Dermis microvascular lymphatic vessel endothelial cell (primary cell): ENCODE measurements at regions not wholly inside any gene's neighbourhood (a gene's known extent, or its start where the extent isn't known, plus 50 kb on each side); places are given as distances from the start of the nearest gene placed in this dataset.
"Not testable (repeated sequence)": the region's sequence is repeated elsewhere in the genome, so short reads cannot be mapped to it uniquely, and the experiment has no call there.

Experiments
- DNase-seq, 2 donors: peaks; one replicate each; pipeline versions ENCODE4 v3.0.0 to v3.0.0-alpha.2; 2010; ENCODE audit warnings: low read depth in 2 of 2

DNA sequence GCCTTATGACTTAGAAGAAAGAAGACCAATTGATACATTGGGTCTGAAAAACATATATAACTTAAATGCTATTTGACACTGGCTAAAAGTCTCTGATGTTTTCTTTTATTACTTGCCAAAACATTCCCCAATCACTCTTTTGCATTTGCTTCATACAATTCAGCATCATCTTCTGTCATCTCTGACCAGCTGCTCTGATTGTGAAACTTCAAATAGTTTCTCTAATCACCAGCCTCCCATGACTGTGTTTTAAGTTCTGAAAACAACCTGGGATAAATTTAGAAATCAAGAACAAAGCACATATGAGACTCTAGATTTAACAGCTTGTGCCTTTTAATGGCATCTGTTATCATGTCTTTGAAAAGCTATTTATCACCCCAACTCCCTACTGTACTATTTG, 208.4 kb upstream of the KCND2 start:
- DNase-seq, result no peak

DNA sequence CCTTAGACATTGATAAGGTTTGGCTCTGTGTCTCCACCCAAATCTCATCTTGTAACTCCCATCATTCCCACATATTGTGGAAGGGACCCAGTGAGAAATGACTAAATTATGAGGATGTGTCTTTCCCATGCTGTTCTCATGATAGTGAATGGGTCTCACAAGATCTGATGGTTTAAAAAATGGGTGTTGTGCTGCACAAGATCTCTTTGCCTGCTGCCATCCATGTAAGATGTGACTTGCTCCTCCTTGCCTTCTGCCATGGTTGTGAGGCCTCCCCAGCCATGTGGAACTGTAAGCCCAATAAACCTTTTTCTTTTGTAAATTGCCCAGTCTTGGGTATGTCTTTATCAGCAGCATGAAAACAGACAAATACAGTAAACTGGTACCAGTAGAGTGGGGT, 206.1 kb upstream of the KCND2 start:
- not testable (repeated sequence) for DNase-seq

DNA sequence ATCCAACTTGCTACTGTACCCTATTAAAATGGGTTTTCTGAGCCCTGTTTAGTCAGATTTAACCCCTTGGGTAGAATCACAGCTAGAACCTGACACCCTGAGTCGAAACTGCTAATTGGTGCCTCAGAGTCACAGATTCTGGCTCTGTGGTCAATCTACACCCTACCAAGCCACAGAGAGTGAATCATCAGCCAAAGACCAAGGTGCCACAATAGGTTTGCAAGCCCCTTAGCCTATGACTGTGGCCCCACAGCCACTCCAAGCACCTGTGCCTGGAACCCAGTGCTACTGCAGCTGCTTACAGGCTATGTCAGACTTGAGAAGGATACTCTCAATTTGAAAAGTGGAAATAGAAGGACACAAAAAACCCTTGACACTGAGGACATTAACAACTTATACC, 202.8 kb upstream of the KCND2 start:
- DNase-seq, result no peak

DNA sequence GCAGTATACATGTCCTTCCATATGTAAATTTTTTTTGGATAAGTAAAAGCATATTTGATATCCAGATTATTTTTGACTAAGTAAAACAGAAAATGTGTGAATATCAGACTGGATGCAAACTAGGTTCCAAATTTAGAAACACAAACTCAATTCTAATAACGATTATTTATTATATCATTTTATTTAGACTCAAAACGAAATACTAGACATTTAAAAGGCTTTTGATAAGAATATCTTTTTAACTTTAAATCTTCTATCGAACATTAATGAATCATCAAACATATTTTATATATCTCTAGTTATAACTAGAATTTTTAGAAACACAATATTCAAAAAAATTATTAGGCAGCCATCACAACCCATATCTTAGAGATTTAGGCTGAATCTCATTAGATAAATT, 195.2 kb upstream of the KCND2 start:
- DNase-seq, result no peak

DNA sequence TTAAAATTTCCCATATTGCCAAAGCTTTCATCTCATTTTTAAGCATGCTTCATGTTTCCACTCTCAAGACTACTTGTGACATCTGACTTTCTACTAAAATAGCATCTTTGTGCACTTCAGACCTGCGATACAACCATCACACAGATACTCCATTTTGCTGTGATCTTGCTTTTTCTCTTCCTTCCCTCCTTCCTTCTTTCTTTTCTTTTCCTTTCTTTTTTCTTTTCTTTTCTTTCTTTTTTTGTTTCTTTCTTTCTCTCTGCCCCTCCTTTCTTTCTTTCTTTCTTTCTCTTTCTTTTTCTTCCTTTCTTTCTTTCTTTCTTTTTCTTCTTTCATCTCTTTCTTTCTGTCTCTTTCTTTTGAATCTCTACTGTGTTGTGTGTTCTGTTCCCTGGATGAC, 194.0 kb upstream of the KCND2 start:
- no peak for DNase-seq

DNA sequence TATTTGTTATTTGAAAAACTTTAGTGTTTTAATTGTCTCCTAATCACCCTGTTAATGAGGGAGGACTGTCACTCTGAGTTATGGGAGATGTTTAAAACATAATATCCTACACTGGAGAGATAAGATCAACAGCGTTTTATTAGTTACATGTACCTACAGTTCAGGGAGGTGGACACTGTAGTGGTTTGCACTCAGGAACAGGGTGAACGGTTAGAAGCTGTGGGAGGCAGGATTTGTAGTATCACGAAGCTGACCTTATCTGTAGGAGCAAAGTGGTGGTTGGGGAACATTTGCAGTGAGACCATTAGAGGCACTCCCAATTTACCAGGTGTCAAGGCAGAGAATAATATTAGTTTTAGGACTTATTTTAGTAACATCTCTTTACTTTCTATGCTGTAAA, 193.3 kb upstream of the KCND2 start:
- DNase-seq, result no peak

DNA sequence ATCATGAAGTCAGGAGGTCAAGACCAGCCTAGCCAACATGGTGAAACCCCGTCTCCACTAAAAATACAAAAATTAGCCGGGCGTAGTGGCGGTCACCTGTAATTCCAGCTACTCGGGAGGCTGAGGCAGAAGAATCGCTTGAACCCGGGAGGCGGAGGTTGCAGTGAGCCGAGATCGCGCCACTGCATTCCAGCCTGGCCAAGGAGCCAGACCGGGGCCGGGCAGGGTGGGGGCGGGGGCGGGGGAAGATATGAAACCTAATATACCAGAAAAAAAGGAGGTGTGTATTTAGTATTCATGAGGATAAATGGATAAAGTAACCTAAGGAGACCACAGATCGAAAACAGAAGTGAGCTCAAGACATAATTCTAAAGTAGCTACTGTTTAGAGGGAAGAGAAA, 186.5 kb upstream of the KCND2 start:
- not testable (repeated sequence) for DNase-seq

DNA sequence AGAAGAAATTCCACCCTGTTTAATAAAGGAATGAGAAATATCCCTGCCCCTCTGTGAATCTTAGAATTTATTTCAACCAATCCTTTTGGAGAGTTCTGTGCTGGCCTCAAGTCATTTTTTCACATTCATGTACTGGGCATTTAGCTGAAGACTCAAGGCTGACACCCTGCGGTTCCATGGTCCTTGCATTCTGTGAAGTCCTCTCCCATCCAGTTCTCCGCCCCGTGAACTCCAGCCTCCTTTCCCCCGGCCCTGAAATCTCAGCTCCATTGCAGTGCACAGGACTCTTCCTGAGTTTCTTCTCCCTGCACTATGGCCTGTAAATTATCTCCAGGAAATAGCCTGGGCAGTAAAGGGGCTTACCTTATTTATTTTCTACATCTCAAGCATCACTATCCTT, 183.0 kb upstream of the KCND2 start:
- DNase-seq, result no peak

DNA sequence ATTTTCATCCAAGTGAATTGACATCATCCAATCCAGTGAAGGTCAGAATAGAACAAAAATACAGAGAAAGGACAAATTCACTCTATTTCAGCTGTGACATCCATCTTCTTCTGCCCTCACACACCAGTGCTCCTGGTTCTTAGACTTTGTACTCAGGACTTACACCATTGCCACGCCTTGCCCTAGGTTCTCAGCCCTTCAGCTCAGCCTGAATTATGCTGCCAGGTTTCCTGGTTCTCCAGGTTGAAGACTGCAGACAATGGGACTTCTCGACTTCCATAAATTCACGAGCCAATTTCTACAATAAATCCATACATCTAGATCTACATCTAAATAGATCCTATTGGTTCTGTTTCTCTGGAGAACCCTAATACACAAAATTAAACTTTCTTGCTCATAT, 181.2 kb upstream of the KCND2 start:
- no peak for DNase-seq

DNA sequence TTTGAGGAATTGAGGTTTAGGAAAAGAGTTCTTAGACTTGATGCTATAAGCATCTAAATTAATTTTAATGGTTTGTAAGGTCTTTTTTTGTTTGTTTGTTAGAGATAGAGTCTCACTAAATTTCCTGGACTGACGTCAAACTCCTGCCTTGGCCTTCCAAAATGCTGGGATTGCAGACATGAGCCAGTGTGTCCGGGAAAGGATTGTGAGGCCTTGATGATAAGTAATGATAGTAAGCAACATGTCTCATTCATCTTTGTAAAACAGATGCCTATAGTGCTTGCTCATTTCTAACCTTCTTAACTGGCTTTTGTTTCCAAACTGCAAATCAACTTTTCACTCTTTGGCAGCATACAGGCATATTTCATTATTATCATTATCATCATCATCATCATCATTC, 176.0 kb upstream of the KCND2 start:
- no peak for DNase-seq

DNA sequence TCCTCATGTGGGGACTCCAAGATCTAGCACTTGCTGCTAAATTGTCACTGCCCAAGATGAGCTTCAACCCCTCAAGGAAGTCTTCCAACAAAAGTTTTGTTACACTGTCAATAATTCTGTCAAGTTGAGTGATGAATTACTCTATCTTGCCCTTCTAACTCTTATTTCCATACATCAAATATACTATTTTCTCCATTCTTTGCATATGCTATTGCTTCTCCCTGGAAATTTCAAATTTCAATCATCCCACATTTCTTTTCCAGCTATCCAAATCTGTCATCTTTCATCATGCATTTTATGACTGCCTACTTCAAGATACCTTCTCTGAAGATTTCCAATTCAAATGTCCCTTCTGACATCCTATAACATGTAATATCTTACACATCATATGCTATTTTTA, 175.2 kb upstream of the KCND2 start:
- DNase-seq, result no peak

DNA sequence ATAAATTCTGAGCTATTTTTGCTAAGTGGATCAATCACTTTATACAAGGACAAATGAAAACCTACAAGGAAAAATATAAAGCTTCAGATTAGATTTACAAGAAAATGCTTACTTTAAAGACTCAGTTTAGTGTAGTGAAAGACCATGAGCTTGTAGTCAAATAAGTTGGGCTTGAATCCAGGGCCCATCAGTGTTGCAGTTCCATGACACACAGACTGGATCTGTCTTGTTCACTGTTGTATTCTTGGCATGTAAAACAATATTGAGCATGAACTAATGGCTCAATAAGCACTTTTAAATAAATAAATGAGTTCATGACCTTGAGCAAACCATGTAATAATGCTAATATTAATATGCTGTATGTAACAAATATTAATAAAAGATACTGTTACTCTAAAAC, 164.6 kb upstream of the KCND2 start:
- no peak for DNase-seq

DNA sequence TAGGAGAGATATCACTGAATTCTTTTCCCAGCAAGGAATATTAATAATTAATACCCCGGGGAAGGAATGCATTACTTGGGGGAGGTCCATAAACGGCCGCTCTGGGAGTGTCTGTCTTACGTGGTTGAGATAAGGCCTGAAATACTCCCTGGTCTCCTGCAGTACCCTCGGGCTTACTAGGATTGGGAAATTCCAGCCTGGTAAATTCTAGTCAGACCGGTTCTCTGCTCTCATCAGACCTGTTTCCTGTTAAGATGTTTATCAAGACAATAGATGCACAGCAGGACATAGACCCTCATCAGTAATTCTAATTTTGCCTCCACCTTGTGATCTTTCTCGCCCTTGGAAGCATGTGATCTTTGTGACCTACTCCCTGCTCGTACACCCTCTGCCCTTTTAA, 162.8 kb upstream of the KCND2 start:
- no peak for DNase-seq

DNA sequence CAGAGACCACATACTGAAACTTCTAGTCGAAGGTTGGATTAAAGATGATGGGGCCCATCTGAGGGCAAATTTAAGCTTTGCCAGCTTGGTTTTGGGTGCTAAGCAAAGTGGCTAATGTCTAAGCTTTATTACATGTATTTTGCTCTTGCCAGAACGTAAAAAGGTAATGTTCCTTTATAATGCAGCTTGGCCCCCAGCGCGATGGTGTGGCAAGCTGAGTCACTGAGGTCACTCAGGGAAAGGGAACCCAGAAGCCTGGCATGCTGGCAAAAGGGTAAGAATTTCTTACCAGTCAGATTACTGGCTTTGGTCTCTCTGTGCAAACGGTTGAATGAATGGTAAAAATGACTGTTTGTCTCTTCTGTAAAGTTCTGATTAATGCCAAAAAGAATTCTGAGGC, 158.3 kb upstream of the KCND2 start:
- no peak for DNase-seq

DNA sequence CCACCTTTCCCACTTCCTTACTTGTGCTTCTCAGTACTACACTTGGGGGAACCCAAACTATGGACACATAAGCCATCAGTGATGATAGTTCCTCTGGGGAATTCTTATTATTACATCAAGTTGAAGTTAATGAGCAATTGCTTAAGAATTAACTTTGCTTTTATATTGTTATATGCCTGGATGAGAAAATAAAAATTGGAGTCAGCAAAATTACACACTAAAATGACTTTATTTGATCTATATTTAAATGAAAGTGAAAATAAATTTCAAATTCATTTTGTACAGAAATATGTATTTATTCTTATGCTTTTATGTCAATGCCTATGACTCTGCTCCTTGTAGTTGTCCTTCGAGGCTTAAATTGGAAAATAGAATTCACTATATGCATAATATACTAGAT, 149.4 kb upstream of the KCND2 start:
- no peak for DNase-seq

DNA sequence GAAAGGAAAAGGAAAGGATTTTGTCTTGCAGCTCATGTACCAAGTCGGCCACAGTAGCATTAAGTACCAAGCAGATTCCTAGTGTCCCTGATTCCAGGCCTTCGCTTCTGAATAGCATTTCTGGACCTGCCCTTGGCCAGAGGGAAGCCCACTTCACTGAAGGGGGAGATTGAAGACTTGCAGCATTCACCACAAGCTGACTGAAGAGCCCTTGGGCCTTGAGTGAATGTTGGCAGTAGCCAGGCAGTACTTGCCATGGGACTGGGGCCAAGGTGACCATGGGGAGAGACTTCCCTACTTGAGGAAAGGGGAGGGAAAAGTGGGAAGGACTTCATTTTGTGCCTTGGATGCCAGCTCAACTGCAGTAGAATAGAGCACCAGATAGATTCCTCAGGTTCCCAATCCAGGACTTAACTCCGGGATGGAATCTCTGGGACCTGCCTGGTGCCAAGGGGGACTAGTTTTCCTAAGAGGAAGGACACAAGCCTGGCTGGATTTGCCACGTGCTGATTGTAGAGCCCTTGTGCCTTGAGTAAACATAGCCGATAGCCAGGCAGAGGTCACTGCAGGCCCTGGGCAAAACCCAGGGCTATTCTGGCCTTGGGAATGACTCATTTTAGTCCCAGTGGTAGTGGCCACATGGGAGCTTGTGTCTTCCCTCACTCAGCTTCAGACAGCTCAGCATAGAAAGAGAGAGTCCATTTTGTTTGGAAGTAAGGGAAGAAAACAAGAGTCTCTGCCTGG, 141.7 kb upstream of the KCND2 start:
- DNase-seq, result no peak

DNA sequence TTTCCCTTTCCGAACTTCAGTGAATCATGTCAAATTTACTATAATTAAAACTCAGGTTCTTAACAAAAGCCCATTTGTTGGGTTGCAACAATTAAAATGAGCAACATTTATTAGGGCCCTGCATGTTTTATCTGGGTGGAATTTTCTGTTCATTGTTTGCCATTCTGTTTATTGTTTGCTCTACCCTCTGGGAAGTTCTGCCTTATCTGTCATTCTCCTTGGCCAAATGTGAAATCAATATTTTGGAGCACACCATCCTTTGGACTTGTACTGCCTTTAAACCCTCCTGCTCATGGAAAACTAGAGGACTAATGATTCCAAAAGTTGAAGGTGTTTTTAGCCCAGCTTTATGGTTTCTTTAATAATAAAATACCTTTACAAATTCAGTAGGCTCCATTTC, 134.5 kb upstream of the KCND2 start:
- no peak for DNase-seq

DNA sequence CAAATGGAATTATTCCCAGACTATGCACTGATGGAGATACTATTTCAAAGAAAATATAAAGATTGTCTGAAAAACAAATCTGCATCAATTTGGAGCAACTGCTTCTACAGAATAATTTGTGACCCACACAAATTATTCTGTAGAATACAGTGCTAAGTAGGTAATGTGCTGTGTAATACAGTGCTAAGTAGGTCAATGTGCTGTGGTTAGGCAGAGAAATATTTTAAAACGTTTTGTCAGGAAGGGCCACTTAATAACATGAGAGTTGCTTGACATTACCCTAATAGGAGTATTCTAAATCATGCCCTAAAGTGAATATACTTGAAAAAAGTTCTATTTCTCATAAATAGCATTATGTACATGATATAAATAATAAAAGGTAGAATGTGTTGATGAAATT, 116.5 kb upstream of the KCND2 start:
- DNase-seq, result no peak

DNA sequence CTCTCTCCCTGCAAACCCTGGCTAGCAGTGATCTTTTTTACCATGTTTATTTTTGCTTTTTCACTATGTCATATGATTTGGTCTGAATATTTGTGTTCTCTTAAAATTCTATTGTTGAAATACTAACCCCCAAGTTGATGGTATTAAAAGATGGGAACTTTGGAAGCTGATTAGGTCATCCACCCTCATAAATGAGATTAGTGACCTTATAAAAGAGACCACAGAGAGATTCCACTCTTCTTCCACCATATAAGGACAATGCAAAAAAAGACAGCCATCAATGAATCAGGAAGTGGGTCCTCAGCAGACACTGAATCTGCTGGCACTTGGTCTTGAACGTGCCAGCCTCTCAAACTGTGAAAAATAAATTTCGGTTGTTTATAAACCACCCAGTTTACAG, 112.8 kb upstream of the KCND2 start:
- DNase-seq, result no peak

DNA sequence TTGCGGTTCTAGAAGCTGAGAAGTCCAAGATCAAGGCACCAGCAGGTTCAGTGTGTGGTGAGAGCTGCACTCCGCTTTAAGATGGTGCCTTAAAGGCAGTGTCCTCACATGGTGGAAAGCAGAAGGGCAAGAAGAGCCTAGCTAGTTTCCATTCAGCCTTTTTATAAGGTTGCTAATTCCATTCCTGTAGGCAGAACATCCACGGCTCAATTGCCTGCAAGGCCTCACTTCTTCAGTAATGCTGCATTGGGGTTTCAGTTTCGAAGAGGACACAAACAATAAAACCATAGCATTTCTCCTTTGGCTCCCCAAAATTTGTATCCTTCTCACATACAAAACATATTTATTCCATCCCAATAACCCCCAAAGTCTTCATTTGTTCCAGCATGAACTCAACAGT, 109.5 kb upstream of the KCND2 start:
- DNase-seq, result no peak

DNA sequence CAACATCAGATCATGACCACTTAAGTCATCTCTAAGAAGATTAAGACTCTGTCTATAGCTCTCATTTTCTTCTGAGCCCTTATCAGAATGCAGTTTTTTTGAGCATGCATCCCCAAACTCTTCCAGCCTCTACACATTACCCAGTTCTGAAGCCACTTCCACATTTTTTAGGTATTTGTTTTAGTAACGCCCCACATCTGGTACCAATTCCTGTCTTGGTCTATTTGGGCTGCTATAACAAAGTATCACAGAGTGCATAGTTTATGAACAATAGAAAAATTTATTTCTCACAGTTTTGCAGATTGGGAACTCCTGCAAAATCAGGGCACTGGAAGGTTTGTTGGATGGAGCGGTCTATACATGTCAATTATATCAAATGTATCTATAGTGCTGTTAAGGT, 107.7 kb upstream of the KCND2 start:
- no peak for DNase-seq

DNA sequence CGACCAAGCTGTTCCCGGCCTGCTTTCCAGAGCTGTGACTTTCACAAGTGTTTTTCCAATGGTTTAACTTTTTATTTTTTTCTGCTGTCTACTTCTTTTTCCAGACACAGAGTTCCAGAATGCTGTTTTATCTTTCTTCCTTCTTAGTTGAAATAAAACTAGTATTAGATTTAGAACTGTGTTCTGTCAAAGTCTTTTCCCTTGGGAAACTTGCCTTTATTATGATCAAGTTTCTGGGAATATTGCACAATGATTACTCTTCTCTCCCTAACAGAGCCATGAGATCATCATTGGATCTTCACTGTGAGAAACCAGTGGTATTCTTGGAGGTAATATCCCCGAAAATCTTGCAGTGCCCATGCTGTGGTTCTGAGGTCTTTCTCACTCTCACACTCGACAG, 104.9 kb upstream of the KCND2 start:
- no peak for DNase-seq

DNA sequence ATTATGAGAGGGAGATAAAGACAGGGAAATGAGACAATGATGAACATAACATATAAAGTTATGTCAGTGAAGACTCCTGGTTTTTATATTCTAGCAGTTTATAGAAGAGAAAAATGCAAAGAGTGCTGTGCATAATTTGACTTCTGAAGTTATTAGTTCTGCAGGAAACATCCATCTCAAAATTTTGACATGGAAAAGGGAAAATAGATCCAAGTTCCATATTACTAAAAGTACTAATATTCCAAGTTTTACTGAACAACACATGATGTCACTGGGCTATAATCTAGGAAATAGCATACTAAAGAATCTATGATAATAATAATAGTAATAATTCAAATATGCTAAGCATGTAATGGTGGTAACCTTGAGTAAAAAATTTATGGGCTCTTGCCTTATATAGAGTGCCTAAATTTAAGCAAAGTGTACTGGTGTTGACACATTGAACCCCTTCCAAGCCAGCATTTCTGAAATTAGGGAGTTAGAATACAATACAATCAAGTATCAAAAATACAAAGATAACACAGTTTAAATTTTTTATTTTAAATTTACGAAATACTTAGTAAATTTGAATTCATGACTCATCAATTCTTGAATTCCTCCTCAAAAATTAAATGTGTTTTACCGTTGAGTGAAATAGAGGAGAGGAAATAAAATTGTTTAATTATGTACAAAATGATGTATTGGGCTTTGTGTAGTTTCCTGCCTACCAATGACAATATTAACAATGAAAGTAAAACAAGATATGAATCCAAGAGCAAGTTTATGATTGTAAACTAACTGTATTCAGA, 102.8 kb upstream of the KCND2 start:
- DNase-seq, result no peak
